Naive thymus-derived CD4-positive, alpha-beta T cell (primary cell): ENCODE measurements at regions not wholly inside any gene's neighbourhood (a gene's known extent, or its start where the extent isn't known, plus 50 kb on each side); places are given as distances from the start of the nearest gene placed in this dataset.
"Not testable (repeated sequence)": the region's sequence is repeated elsewhere in the genome, so short reads cannot be mapped to it uniquely, and the experiment has no call there.

Experiments used
- ATAC-seq: fragments of 150-1000 bp; cut with Tn5 transposase; 2 replicates; pipeline ENCODE4 v1.10.0; 2021; ENCODE audit warnings: mild to moderate bottlenecking, moderate library complexity
- CTCF ChIA-PET: fragments of 350-600 bp; sonication (Branson Sonifier 250); formaldehyde crosslinking; loops from one replicate; lab custom pipeline; 2021; ENCODE audit warnings: antibody characterized with exemption; lab: Charles Lee
- POLR2A ChIA-PET: fragments of 350-600 bp; sonication (Branson Sonifier 250); formaldehyde crosslinking; loops from one replicate; lab custom pipeline; 2021; ENCODE audit warnings: antibody characterized with exemption, inconsistent platforms; lab: Charles Lee
- DNase-seq, 9 donors: peaks; one replicate each; pipeline versions ENCODE4 v3.0.0 to v3.0.0-alpha.2; 2020 to 2022; ENCODE audit warnings: mixed read lengths in 1 of 9
- H3K27ac ChIP-seq: one replicate; pipeline ENCODE4 v1.7.0; 2013; ENCODE audit warnings: mild to moderate bottlenecking, low read depth, low read length, moderate library complexity
- H3K27me3 ChIP-seq, 2 donors: one replicate each; pipeline ENCODE4 v1.7.0; 2013; ENCODE audit warnings: low read length in 2 of 2, mild to moderate bottlenecking in 2 of 2, moderate library complexity in 2 of 2; ENCODE audit not compliant: control insufficient read depth in 2 of 2, insufficient read depth in 2 of 2
- H3K36me3 ChIP-seq, 3 experiments: 1 replicate in 2 of 3; 2 replicates in 1 of 3; pipeline ENCODE4 v1.7.0; 2013; ENCODE audit warnings: low read length in 3 of 3, mild to moderate bottlenecking in 3 of 3, moderate library complexity in 1 of 3; ENCODE audit not compliant: insufficient read depth in 3 of 3, control insufficient read depth in 2 of 3
- H3K4me1 ChIP-seq, 2 donors: one replicate each; pipeline ENCODE4 v1.7.0; 2013; ENCODE audit warnings: low read length in 2 of 2, mild to moderate bottlenecking in 2 of 2, moderate library complexity in 1 of 2; ENCODE audit not compliant: control insufficient read depth in 2 of 2, insufficient read depth in 2 of 2
- H3K4me3 ChIP-seq: 2 replicates; pipeline ENCODE4 v1.7.0; 2013; ENCODE audit warnings: mild to moderate bottlenecking, low read length
- H3K9me3 ChIP-seq, 3 experiments: 1 replicate in 2 of 3; 2 replicates in 1 of 3; pipeline ENCODE4 v1.7.0; 2013; ENCODE audit warnings: low read length in 3 of 3; ENCODE audit not compliant: control insufficient read depth in 2 of 3
- H3K27ac Mint-ChIP-seq, 9 donors: one replicate each; pipeline ENCODE4 v1.8.0; 2020 to 2022; ENCODE audit warnings: mixed read lengths in 9 of 9, mild to moderate bottlenecking in 8 of 9, moderate library complexity in 5 of 9, inconsistent platforms in 2 of 9
- H3K27me3 Mint-ChIP-seq, 5 donors: one replicate each; pipeline ENCODE4 v1.8.0; 2021 to 2022; ENCODE audit warnings: mixed read lengths in 5 of 5, mild to moderate bottlenecking in 1 of 5
- H3K36me3 Mint-ChIP-seq, 5 donors: one replicate each; pipeline ENCODE4 v1.8.0; 2020 to 2022; ENCODE audit warnings: mixed read lengths in 5 of 5, mild to moderate bottlenecking in 3 of 5, inconsistent platforms in 1 of 5
- H3K4me1 Mint-ChIP-seq, 7 donors: one replicate each; pipeline ENCODE4 v1.8.0; 2020 to 2022; ENCODE audit warnings: mixed read lengths in 7 of 7, mild to moderate bottlenecking in 3 of 7, inconsistent platforms in 1 of 7
- H3K4me3 Mint-ChIP-seq, 10 donors: one replicate each; pipeline ENCODE4 v1.8.0; 2020 to 2022; ENCODE audit warnings: mild to moderate bottlenecking in 10 of 10, mixed read lengths in 10 of 10, moderate library complexity in 6 of 10, inconsistent platforms in 2 of 10
- H3K9me3 Mint-ChIP-seq, 11 donors: one replicate each; pipeline ENCODE4 v1.8.0; 2020 to 2022; ENCODE audit warnings: mixed read lengths in 11 of 11, mild to moderate bottlenecking in 4 of 11, inconsistent platforms in 1 of 11, moderate library complexity in 1 of 11
- intact Hi-C, 2 donors: fragments of 100-400 bp; cut with micrococcal nuclease; formaldehyde crosslinking; loops; one replicate each; pipeline ENCODE4 v1.15.1; 2023

GRCh38 chr4:53833302-53834003, 231.0 kb downstream of the CHIC2 start:
- POLR2A ChIA-PET, intact Hi-C loops, CTCF ChIA-PET, H3K4me3 ChIP-seq, H3K36me3 ChIP-seq, H3K27ac Mint-ChIP-seq, H3K4me1 ChIP-seq, H3K4me3 Mint-ChIP-seq, H3K4me1 Mint-ChIP-seq, H3K27me3 ChIP-seq, H3K27ac ChIP-seq, DNase-seq, H3K36me3 Mint-ChIP-seq, ATAC-seq: not testable (repeated sequence)
- Mint-ChIP-seq H3K27me3 (peaks cover 0 to 42% (median 25%) of the 10 kb centered on the region in 5 donors), H3K9me3 (peaks cover 5 to 51% (median 23%) of the 10 kb centered on the region in 11 donors)
- peaks cover 0 to 18% (median 0%) of the 10 kb centered on the region in 3 experiments for H3K9me3 ChIP-seq

GRCh38 chr4:53832549-53832948, 231.9 kb downstream of the CHIC2 start:
- intact Hi-C loops, result no loop called here
- Histone ChIP-seq H3K27ac (no peak overlapping the region), H3K9me3 (peaks cover 0 to 18% (median 0%) of the 10 kb centered on the region in 3 experiments), H3K36me3 (no peaks in the 10 kb centered on the region), H3K4me3 (no peak overlapping the region), H3K4me1 (no peaks in the 10 kb centered on the region), H3K27me3 (no peaks in the 10 kb centered on the region)
- no peaks in the 10 kb centered on the region for H3K4me1 Mint-ChIP-seq
- H3K4me3 Mint-ChIP-seq, result no peak overlapping the region
- POLR2A ChIA-PET, result no interaction called here
- peaks cover 0 to 14% (median 3%) of the 10 kb centered on the region in 5 donors for H3K36me3 Mint-ChIP-seq
- CTCF ChIA-PET, result no interaction called here
- H3K27ac Mint-ChIP-seq, result no peak overlapping the region
- ATAC-seq (no peak), DNase-seq (no peak)
- H3K27me3 Mint-ChIP-seq, result peaks cover 0 to 42% (median 25%) of the 10 kb centered on the region in 5 donors
- peaks cover 10 to 51% (median 23%) of the 10 kb centered on the region in 11 donors for H3K9me3 Mint-ChIP-seq

- no peaks in the 10 kb centered on the region for H3K4me1 Mint-ChIP-seq
- POLR2A ChIA-PET, result no interaction called here
Observed at GRCh38 chr4:53830511-53830910, 233.9 kb downstream of the CHIC2 start.

GRCh38 chr4:53821179-53821851, 230.0 kb upstream of the LNX1 start:
- H3K9me3 Mint-ChIP-seq, result peaks cover 0 to 4% (median 1%) of the 10 kb centered on the region in 11 donors
- no peaks in the 10 kb centered on the region for H3K36me3 Mint-ChIP-seq
- no peaks in the 10 kb centered on the region for H3K9me3 ChIP-seq
- no peaks in the 10 kb centered on the region for H3K27me3 ChIP-seq
- no peaks in the 10 kb centered on the region for H3K4me1 ChIP-seq
- ChIA-PET POLR2A (no interaction called here), CTCF (no interaction called here)
- H3K36me3 ChIP-seq, result no peaks in the 10 kb centered on the region
- H3K4me1 Mint-ChIP-seq, result no peaks in the 10 kb centered on the region
- intact Hi-C loops, result no loop called here
- no peak overlapping the region for H3K4me3 ChIP-seq
- no peak overlapping the region for H3K4me3 Mint-ChIP-seq
- ATAC-seq (no peak), DNase-seq (no peak)
- peaks cover 0 to 8% (median 0%) of the 10 kb centered on the region in 5 donors for H3K27me3 Mint-ChIP-seq
- H3K27ac ChIP-seq, result no peak overlapping the region
- H3K27ac Mint-ChIP-seq, result no peak overlapping the region

More at GRCh38 chr4:53830511-53830910, 233.9 kb downstream of the CHIC2 start:
- H3K27ac ChIP-seq, result no peak overlapping the region
- no peaks in the 10 kb centered on the region for H3K36me3 ChIP-seq
- H3K9me3 ChIP-seq, result peaks cover 0 to 18% (median 0%) of the 10 kb centered on the region in 3 experiments
- no peaks in the 10 kb centered on the region for H3K4me1 ChIP-seq
- peaks cover 0 to 27% (median 19%) of the 10 kb centered on the region in 5 donors for H3K27me3 Mint-ChIP-seq
- intact Hi-C loops, result no loop called here
- H3K36me3 Mint-ChIP-seq, result peaks cover 0 to 14% (median 3%) of the 10 kb centered on the region in 5 donors
- H3K27me3 ChIP-seq, result no peaks in the 10 kb centered on the region
- no peak overlapping the region for H3K27ac Mint-ChIP-seq
- CTCF ChIA-PET, result no interaction called here
- ATAC-seq, result no peak
- no peak overlapping the region for H3K4me3 Mint-ChIP-seq
- H3K4me3 ChIP-seq, result no peak overlapping the region
- DNase-seq, result no peak
- H3K9me3 Mint-ChIP-seq, result peaks cover 10 to 50% (median 21%) of the 10 kb centered on the region in 11 donors

GRCh38 chr4:53818104-53818503, 226.8 kb upstream of the LNX1 start:
- H3K27ac ChIP-seq, result no peak overlapping the region
- Mint-ChIP-seq H3K27me3 (peaks cover 0 to 12% (median 7%) of the 10 kb centered on the region in 5 donors), H3K4me1 (no peaks in the 10 kb centered on the region), H3K27ac (no peak overlapping the region), H3K36me3 (no peaks in the 10 kb centered on the region), H3K4me3 (no peak overlapping the region), H3K9me3 (peaks cover 0 to 2% (median 0%) of the 10 kb centered on the region in 11 donors)
- ATAC-seq (no peak), DNase-seq (no peak)
- H3K9me3 ChIP-seq, result no peaks in the 10 kb centered on the region
- ChIA-PET POLR2A (no interaction called here), CTCF (no interaction called here)
- no peaks in the 10 kb centered on the region for H3K36me3 ChIP-seq
- H3K4me1 ChIP-seq, result no peaks in the 10 kb centered on the region
- intact Hi-C loops, result no loop called here
- H3K4me3 ChIP-seq, result no peak overlapping the region
- no peaks in the 10 kb centered on the region for H3K27me3 ChIP-seq

GRCh38 chr4:53816561-53816960, 225.3 kb upstream of the LNX1 start:
- peaks cover 0 to 12% (median 7%) of the 10 kb centered on the region in 5 donors for H3K27me3 Mint-ChIP-seq
- H3K36me3 Mint-ChIP-seq, result no peaks in the 10 kb centered on the region
- H3K4me3 Mint-ChIP-seq, result no peak overlapping the region
- no peaks in the 10 kb centered on the region for H3K9me3 ChIP-seq
- H3K4me3 ChIP-seq, result no peak overlapping the region
- no peaks in the 10 kb centered on the region for H3K27me3 ChIP-seq
- H3K36me3 ChIP-seq, result no peaks in the 10 kb centered on the region
- ATAC-seq (no peak), DNase-seq (peak in 1 of 9 donors; percentile 0)
- ChIA-PET CTCF (no interaction called here), POLR2A (no interaction called here)
- H3K4me1 ChIP-seq, result no peaks in the 10 kb centered on the region
- no peak overlapping the region for H3K27ac Mint-ChIP-seq
- intact Hi-C loops, result no loop called here
- H3K9me3 Mint-ChIP-seq, result no peaks in the 10 kb centered on the region
- no peaks in the 10 kb centered on the region for H3K4me1 Mint-ChIP-seq
- H3K27ac ChIP-seq, result no peak overlapping the region
